KMS-11 (cell line): ENCODE measurements at regions not wholly inside any gene's neighbourhood (a gene's known extent, or its start where the extent isn't known, plus 50 kb on each side); places are given as distances from the start of the nearest gene placed in this dataset.
"Not testable (repeated sequence)": the region's sequence is repeated elsewhere in the genome, so short reads cannot be mapped to it uniquely, and the experiment has no call there.

Source experiments
- H2AFZ ChIP-seq: fragments of 200-600 bp; sonication (generic); 2 replicates; pipeline ENCODE4 v1.6.1; 2016; ENCODE audit warnings: antibody characterized with exemption, mixed run types, low read depth
- H3K27ac ChIP-seq: fragments of 200-600 bp; sonication (generic); 2 replicates; pipeline ENCODE4 v1.6.1; 2016; ENCODE audit warnings: mild to moderate bottlenecking, mixed run types
- H3K27me3 ChIP-seq: fragments of 200-600 bp; sonication (generic); 2 replicates; pipeline ENCODE4 v1.6.1; 2017; ENCODE audit warnings: mild to moderate bottlenecking, low read depth, mixed run types, moderate library complexity; ENCODE audit not compliant: insufficient read depth
- H3K36me3 ChIP-seq: fragments of 200-600 bp; sonication (generic); 2 replicates; pipeline ENCODE4 v1.6.1; 2017; ENCODE audit warnings: mild to moderate bottlenecking, mixed run types; ENCODE audit not compliant: insufficient read depth
- H3K4me1 ChIP-seq: fragments of 200-600 bp; sonication (generic); 2 replicates; pipeline ENCODE4 v1.6.1; 2016; ENCODE audit warnings: mild to moderate bottlenecking, low read depth, mixed run types; ENCODE audit not compliant: poor library complexity, severe bottlenecking
- H3K4me2 ChIP-seq: fragments of 200-600 bp; sonication (generic); 2 replicates; pipeline ENCODE4 v1.7.0; 2016; ENCODE audit warnings: mild to moderate bottlenecking, mixed run types
- H3K4me3 ChIP-seq: fragments of 200-600 bp; sonication (generic); IDR thresholded peaks from 2 replicates; pipeline ENCODE4 v1.6.1; 2017; ENCODE audit warnings: low read depth, low read length, mixed read lengths; ENCODE audit not compliant: insufficient read depth
- H3K79me2 ChIP-seq: fragments of 200-600 bp; sonication (generic); 2 replicates; pipeline ENCODE4 v1.6.1; 2016; ENCODE audit warnings: low read depth, mixed run types; ENCODE audit not compliant: insufficient read depth
- H3K9ac ChIP-seq: fragments of 200-600 bp; sonication (generic); 2 replicates; pipeline ENCODE4 v1.6.1; 2016; ENCODE audit warnings: mild to moderate bottlenecking, mixed run types
- H4K20me1 ChIP-seq: fragments of 200-600 bp; sonication (generic); 2 replicates; pipeline ENCODE4 v1.6.1; 2016; ENCODE audit warnings: mild to moderate bottlenecking, mixed run types; ENCODE audit not compliant: insufficient read depth
- CTCF ChIP-seq: fragments of 200-600 bp; sonication (generic); conservative IDR thresholded peaks from 2 replicates; pipeline ENCODE4 v1.6.1; 2017; ENCODE audit warnings: low read depth, mild to moderate bottlenecking, antibody characterized with exemption, low read length, moderate library complexity, mixed read lengths

- Histone ChIP-seq H3K4me3 (no peak overlapping the region), H3K79me2 (no peaks in the 10 kb centered on the region), H3K27ac (no peak overlapping the region), H3K4me2 (no peak overlapping the region), H3K36me3 (no peaks in the 10 kb centered on the region), H3K9ac (no peak overlapping the region), H3K27me3 (no peaks in the 10 kb centered on the region), H4K20me1 (no peaks in the 10 kb centered on the region), H3K4me1 (no peaks in the 10 kb centered on the region), H2AFZ (no peak overlapping the region)
- TF ChIP-seq CTCF, result no peak
Observed at GRCh38 chr19:28443361-28443760, 769.6 kb downstream of the UQCRFS1 start.

GRCh38 chr19:28437390-28438346 lies 775.3 kb downstream of the UQCRFS1 start:
- Histone ChIP-seq H3K36me3 (no peaks in the 10 kb centered on the region), H3K27me3 (no peaks in the 10 kb centered on the region), H2AFZ (no peak overlapping the region), H3K4me2 (no peak overlapping the region), H3K4me3 (no peak overlapping the region), H3K4me1 (no peaks in the 10 kb centered on the region), H3K9ac (no peak overlapping the region), H4K20me1 (no peaks in the 10 kb centered on the region), H3K27ac (no peak overlapping the region), H3K79me2 (no peaks in the 10 kb centered on the region)
- TF ChIP-seq CTCF, result no peak

GRCh38 chr19:28436320-28436719 lies 776.6 kb downstream of the UQCRFS1 start:
- no peaks in the 10 kb centered on the region for H3K4me1 ChIP-seq
- no peaks in the 10 kb centered on the region for H3K79me2 ChIP-seq
- no peak overlapping the region for H3K4me2 ChIP-seq
- H2AFZ ChIP-seq, result no peak overlapping the region
- no peaks in the 10 kb centered on the region for H3K27me3 ChIP-seq
- H4K20me1 ChIP-seq, result no peaks in the 10 kb centered on the region
- H3K9ac ChIP-seq, result no peak overlapping the region
- H3K36me3 ChIP-seq, result no peaks in the 10 kb centered on the region
- H3K4me3 ChIP-seq, result no peak overlapping the region
- H3K27ac ChIP-seq, result no peak overlapping the region
- TF ChIP-seq CTCF, result no peak

GRCh38 chr19:28435551-28436271 lies 777.2 kb downstream of the UQCRFS1 start:
- Histone ChIP-seq H2AFZ (no peak overlapping the region), H3K27me3 (no peaks in the 10 kb centered on the region), H3K79me2 (no peaks in the 10 kb centered on the region), H3K36me3 (no peaks in the 10 kb centered on the region), H3K4me1 (no peaks in the 10 kb centered on the region), H3K4me2 (no peak overlapping the region), H3K9ac (no peak overlapping the region), H3K4me3 (no peak overlapping the region), H3K27ac (no peak overlapping the region), H4K20me1 (no peaks in the 10 kb centered on the region)
- TF ChIP-seq CTCF, result no peak

GRCh38 chr19:28434794-28435193 lies 778.2 kb downstream of the UQCRFS1 start:
- H3K9ac ChIP-seq, H3K27me3 ChIP-seq, H3K4me1 ChIP-seq, H3K4me3 ChIP-seq, H3K4me2 ChIP-seq, H3K36me3 ChIP-seq, H3K27ac ChIP-seq, H2AFZ ChIP-seq, H3K79me2 ChIP-seq, H4K20me1 ChIP-seq: not testable (repeated sequence)

- not testable (repeated sequence) for H3K36me3 ChIP-seq
Observed at GRCh38 chr19:28434365-28434764, 778.6 kb downstream of the UQCRFS1 start.

More at GRCh38 chr19:28434365-28434764, 778.6 kb downstream of the UQCRFS1 start:
- H4K20me1 ChIP-seq, H3K4me2 ChIP-seq, H3K79me2 ChIP-seq, H3K9ac ChIP-seq, H3K4me1 ChIP-seq, H3K27ac ChIP-seq, H2AFZ ChIP-seq, H3K27me3 ChIP-seq, H3K4me3 ChIP-seq: not testable (repeated sequence)
